NCI-H146 (cell line): ENCODE measurements at regions not wholly inside any gene's neighbourhood (a gene's known extent, or its start where the extent isn't known, plus 50 kb on each side); places are given as distances from the start of the nearest gene placed in this dataset.

Experiments used
- DNase-seq: peaks from one replicate; lab custom pipeline; 2025; lab: John Stamatoyannopoulos, UW

DNA sequence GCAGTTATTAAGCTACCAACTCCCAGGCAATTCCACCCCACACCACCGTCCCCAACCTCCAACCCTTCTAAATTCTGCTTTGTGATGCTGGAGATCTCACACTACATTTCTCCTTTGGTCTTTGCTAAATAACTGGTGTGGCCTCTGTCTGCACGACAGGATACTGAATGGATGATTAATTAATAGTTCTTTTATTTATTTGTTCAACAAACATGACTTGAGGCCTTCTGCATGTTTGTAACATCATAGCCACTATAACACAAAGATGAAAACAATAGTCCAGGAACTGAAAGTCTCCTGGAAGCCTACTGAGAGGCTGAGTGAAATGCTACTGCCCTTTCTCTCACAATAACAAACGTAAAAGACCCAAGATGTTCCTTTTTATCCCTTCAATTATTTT is 609.5 kb upstream of the UBE2E2 start:
- no peak for DNase-seq

DNA sequence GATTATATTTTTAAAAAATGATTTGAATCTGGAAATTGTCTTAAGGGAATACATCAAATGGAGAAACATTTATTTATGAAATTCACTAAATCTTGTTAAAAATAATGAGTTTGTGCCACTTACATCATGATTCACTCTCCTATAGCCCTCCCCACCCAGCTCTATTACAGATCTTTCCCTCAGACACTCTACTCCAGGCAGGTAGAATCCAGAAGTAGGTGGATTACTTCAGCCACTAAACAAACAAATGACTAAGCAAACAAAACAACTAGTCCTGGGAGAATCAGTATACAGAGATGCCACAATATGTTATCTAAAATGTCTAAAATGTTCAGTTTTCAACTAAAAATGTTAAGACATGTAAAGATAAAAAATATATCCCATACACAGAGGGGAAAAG is 608.1 kb upstream of the UBE2E2 start:
- DNase-seq = no peak

DNA sequence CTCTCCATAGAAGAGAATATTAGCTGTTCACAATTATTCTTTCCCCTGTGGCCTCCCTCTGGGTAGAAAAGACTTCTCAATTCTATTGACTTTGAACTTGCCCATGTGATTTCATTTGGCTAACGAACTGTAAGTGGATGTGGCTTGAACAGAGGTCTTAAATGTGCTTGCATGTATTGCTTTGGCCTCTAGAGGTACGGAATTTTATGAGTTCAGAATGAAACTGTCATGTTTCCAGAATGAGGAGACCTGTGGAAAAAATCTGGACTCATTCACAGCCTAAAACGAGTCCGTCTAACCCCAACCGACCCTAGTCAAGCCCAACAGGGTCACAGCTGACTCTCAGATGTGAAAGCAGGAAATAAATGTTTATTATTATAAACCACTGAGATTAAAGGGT is 596.7 kb upstream of the UBE2E2 start:
- DNase-seq = no peak

DNA sequence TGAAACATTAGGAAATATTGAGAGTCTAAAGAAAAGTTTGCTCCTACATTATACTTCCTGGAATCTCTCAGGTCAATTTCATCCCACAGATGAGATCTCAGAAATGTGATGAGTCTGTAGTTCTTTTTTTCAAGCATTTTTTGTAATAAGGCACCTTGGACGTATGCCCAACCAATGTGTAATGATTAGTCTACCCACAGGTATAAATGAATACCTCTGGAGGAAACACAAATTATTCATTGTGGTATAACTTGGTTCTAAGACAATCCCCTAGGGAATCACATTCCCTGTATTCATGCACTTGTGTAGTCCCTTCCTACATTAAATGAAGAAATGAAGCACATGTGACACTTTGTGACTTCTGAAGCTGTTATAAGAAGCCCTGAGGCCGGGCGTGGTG is 596.2 kb upstream of the UBE2E2 start:
- DNase-seq = no peak

DNA sequence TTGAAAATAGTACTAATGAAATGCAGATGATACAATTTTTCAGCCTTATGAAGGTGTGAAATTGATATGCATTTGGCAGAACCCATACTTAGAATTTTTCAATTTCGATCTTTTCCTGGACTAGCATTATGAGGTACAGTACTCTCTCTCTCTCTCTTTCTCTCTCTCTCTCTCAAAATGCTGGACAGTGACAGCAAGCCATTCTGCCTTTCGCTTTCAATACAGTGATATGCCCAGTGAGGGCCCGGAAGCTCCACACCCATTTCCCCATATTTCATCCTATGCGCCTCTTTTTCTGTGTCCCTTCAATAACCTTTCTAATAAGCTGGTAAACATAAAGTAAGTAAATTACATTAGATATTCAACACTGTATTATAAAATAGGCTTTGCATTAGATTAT is 595.0 kb upstream of the UBE2E2 start:
- DNase-seq = no peak

DNA sequence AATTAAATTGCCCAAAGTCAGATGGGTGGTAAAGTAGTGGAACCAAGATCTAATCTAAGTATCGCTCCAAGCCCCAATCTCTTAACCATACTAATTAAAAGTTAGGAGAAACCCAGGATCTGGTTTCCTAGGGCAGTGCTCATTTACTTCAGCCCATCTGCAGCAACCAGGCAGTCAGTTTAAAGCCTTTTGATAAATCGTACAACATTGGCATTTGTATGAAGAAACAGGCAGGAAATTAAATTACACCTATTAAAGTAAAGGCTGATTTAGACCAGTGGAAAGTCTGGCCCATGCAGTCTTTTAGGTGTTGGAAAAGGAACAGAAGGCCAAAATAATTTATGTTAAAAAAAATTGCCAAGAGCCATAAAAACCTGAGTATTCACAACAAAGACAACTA is 594.4 kb upstream of the UBE2E2 start:
- DNase-seq = no peak

DNA sequence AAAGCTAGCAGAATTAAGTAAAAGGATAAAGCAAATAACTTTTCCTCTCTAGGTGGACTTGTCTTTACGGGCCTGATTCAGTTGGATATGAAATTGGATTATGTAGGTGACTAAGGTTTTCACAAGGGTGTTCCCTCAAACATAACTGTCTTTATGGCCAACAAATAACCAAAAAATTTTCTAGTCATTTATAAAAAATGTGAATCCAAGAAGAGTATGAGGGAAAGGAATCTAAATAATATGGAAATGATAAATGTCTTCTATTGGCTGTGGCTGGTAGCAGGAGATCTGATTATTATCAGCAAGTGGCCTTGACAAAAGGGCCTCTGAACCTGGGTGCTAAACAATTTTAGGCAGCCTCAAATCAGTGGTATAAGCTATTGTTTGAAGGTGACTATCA is 594.0 kb upstream of the UBE2E2 start:
- no peak for DNase-seq

DNA sequence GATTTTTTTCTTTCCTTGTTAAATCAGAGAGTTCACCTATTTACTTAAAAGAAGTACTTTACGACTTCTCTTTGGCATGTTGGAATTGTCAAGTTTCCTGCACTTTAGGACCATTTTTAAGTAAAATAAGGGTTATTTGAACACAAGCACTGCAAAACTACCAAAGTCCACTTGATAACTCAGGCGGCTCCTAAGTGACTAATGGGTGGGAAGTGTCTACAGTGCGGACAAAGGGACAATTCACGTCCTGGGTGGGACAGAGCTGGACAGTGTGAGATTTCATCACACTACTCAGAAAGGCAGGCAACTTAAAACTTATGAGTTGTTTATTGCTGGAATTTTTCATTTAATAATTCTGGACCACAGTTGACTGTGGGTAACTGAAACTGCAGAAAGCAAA is 590.2 kb upstream of the UBE2E2 start:
- DNase-seq = no peak

DNA sequence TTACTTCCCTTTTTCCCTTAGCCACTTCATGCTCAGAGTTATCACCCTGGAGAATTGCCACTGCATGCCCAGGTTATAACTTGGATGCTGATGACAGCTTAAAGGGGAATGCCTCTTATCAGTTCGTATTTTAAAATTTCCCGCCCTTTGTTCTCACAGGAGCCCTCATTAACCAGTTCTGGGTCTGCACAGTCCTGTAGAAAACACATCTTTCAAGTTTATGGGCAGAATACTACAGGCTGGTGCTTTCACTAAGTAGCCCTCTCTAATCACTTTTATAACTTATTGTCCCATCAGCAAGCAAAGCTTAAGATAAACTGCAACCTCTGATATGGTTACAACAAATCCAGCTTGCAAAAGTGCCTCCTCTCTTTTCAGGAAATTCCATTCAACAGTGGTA is 587.3 kb upstream of the UBE2E2 start:
- DNase-seq = no peak

DNA sequence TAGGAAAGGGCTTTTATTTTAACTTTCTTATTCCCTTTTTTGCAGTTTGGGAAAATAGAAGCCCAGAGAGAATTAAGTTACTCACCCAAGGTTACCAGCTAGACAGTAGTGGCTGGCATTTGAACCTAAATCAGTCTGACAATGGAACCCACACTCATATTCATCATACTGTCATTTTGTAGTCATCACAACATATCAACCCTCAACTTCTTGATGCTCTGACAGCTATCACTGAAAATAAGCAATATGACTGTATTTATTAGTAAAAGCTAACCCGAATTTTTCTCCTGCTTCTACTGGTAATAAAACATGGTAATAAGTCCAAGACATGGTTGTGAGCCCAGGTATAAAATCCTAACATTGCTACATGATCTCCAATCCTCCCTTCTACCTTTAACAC is 585.8 kb upstream of the UBE2E2 start:
- DNase-seq = no peak

DNA sequence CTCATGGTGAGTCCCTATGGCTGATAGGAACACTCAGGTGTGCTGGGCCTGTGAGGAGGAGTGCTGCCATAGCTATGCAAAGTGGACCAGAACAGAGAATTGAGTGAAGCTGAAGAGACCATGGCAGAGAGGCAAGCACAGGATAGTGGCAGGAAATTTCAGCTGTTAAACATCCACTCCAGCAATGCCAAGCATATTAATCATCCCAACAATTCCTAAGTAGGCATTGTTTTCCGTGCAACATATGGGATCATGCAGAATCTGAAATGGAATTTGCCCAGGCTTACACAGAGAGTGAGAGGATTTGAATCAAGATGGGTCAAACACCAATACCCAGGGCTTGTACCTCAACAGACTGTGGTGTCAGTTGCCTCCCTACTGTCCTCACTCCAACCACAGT is 582.6 kb upstream of the UBE2E2 start:
- no peak for DNase-seq

DNA sequence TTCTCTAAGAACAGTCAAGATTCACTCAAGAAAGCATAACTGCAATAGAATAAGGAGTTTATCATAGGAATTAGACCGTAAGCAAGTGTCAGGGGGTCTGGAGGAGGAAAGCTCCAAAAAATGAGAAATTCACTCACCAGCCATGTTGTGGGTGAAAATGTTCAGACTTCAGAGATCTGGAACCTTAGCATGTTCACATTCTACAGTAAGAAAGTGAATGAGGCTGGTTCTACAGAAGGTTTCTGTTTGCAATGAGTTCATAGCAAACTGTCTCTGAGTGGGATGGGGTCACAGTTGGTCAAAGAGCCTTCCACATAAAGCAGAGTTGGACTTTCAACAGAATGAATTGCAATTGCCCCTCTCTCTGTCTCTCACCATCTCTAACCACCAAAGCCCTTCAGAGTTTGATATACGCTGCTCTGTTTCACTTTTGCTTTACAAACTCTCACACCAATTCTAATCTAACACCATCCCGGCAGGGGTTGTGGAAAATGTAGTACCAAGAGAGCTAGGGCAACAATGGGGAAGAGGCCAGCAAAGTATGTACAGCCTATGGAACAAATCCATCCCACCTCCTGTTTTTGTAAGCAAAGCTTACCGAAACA is 581.8 kb upstream of the UBE2E2 start:
- no peak for DNase-seq

DNA sequence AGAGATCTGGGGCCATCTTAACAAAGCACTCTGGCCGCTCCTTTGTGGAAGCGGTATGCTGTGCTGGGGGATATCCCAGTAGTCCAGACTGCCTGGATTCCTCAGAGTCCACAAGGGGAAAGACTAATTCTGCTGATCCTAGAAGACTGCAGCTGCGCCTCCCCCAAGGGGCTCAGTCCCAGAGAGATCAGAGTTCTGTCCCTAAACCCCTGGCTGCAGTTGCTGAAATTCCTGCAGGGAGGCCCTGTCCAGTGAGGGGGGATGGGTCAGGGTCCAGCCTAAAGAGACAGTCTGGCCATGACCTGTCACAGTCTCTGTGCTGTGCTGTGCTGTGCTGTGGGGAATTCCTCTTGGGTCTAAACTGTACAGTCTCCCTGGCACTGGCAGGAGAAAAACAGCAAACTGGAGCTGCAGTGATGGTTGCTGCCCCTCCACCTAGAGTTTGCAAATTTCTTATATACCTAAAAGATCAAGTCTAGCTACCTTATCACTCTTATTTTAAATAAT is 575.1 kb upstream of the UBE2E2 start:
- DNase-seq = no peak

DNA sequence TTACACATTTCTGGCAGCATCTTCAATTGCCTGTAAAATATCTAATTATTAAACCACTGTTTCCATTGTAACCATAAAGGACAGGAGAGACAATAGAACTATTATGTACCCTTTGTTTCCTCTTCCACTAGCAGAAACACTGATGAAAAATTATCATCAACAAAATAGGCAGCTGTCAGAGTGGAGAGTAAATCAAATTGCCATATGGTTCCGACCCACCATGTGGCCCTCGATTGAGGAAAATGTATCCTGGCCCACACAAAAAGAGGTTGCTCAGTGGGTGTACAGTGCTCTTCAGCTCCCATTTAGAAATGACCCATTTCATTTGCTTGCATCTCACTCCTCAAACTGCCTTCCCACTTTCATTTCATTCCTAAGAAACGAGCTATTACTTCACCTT is 570.6 kb upstream of the UBE2E2 start:
- no peak for DNase-seq

DNA sequence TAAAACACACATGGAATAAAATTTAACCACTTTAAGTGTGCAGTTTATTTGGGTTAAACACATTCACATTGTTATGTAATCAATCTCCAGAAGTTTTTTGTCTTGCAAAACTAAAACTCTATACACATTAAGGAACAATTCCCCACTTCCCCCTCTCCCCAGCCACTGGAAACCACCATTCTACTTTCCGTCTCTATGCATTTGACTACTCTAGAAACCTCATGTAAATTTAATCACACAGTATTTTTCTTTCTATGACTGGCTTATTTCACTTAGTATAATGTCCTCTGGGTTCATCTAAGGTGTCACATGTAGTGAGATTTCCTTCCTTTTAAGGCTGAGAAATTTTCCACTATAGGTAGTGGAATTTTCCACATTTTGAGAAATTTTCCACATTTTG is 568.7 kb upstream of the UBE2E2 start:
- DNase-seq = no peak

DNA sequence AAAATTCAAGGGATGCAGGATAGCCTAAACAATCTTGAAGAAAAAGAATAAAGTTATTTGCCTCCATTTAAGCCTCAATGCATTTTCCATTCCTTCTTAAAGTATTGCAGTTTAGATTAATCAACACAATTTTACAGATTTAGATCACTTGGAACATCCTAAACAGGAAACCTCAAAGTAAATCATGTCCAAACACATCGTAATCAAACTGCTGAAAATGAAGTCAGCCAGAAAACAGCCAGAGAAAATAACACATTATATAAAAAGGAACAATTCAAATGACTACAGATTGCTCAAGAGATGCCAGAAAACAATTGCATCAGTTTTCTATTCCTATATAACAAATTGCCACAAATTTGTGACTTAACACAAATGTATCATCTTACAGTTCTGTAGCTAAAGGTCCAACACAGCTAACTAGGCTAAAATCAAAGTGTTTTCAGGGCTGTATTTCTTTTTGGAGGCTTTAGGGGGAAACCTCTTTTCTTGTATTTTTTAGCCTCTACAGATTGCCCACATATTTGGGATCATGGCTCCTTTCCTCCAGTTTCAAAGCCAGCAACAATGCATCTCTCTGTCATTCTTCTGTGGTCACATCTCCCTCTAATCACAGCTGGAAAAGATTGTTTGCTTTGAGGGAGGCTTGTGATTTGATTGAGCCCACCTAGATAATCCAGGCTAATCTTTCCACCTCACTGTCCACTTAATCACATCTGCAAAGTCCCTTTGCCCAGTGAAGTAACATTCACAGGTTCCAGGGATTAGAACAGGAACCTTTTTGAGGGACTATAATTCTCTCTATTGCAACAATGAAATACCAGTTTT is 543.3 kb upstream of the UBE2E2 start:
- no peak for DNase-seq

DNA sequence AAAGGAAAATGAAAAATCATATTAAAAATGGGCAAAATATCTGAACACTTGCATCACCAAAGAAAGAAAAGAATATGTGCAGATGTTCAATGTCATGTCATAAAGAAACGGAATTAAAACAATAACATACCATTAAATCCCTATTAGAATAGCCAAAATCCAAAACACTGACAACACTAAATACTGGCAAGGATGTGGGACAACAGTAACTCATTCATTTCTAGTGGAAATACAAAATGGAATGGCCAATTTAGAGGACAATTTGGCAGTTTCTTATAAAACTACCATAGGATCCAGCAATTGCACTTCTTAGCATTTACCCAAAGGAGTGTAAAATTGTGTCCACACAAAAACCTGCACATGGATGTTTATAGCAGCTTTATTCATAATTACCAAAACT is 542.5 kb upstream of the UBE2E2 start:
- no peak for DNase-seq

DNA sequence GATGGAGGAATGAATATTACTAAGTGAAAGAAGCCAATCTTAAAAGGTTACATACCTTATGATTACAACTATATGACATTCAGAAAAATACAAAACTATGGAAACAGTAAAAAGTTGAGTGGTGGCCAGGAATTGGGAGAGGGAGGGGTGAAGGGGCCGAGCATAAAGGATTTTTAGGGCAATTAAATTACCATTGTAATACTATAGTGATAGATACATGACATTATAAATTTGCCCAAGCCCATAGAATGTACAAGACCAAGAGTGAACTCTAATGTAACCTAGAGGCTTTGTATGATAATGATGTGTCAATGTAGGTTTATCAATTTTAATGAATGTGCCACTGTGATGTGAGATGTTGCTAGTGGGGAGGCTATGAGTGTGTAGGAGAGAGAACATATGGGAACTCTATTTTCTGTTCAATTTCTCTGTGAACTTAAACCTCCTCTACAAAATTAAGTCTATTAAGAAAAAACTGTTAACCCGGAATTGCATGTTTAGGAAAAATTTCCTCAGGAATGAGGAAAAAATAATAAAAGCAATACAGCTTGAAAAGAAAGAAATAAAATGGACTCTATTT is 541.9 kb upstream of the UBE2E2 start:
- no peak for DNase-seq

DNA sequence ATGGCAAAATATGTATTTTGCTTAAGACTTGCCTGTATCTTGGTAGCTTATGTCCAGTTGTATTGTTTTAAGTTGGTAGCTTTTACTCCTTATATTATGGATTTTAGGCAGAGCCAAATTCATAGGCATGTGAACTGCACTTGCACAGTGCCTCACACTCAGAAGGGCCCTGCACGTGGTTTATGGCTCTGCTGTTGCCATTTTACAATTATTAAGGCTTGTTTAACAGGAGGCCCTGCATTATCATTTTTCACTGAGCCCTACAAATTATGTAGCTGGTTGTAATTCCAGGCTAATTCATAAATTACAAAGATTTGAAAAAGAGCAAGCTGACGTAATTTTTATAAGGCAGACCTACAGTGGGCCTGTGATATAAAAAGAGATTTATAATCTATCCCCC is 537.6 kb upstream of the UBE2E2 start:
- no peak for DNase-seq

DNA sequence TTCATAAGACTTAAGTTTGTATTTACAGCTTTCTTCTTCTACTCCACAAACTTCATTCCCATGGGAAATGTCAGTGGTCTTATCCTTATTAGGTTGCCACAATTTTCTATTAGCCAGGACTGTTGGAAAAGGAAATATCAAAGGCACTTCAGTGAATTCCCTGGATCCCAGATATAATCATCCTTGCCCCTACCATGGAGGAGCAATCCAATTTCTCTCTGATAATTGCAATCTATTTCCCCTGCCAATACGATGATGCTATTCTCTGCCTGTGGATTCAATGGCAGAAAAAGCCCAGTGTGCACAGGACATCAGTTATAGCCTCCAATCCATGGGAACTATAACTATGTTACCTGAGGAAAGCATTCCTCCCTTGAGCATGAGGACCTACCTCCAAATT is 536.4 kb upstream of the UBE2E2 start:
- no peak for DNase-seq

DNA sequence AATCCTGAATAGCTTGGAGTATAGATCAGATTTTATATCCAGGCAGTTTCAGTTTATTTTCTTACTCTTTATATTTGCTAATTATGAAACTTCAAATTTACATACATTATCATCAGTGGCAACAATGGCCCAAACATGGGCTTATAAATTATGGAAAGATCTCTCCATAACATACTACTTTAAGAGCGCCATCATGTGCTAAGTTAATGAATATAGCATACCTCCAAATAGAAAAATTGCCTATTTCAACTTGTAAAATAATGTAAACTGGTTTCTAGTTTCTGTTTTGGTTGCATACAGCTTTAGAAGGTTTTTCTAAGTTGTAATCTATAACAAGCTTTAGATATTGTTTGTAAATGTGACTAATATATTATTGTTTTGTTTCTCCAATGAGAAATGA is 531.3 kb upstream of the UBE2E2 start:
- DNase-seq = no peak

DNA sequence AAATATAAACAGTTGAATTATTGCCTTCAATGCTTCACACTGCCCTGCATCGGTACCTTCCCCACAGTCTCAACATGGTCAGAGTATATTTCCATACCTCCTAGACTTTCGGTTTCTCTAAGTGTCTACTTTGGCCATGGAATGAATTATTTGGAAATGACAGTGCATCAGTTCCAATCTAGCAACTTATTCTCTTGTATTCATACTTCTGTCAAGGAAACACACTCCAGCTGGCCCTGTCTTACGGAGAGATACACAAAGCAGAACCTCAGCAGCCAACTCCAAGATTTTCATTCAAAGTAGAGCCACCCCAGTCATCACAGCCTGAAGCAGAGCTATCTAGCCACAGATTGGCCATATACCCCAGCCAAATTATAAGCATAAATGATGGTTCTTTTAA is 518.4 kb upstream of the UBE2E2 start:
- no peak for DNase-seq

DNA sequence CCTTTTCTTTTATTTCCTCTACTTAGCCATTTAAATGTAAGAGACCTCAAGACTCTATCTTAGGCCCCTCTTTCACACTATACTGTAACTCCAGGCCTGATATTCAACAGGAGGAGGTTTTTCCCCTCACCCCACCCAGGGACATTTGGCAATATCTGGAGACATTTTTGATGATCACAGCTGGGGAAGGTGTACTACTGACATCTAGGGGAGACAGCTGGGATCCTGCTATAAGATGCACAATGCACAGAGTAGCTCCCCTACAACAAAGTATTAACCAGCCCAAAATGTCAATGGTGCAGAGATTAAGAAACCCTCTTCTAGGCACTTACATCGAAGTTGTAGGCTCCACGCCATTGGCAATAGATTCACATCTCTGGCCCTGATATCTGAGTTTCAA is 517.5 kb upstream of the UBE2E2 start:
- DNase-seq = no peak

DNA sequence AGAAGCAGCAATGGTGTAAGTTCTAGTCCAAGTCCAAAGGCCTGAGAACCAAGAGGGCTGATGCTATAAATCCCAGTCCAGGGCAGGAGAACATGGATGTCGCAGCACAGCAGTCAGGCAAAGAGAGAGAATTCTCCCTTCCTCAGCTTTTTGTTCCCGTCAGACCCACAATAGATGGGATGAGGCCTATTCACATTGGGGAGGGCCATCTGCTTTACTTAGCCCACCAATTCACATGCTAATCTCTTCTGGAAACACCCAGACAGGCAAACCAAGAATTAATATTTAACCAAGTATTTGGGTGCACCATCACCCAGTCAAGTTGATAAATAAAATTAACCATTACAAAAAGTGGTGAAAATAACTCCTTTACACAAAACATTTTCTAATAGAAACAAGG is 511.7 kb upstream of the UBE2E2 start:
- no peak for DNase-seq
